Hematopoietic multipotent progenitor cell (in vitro differentiated cells): ENCODE measurements at regions not wholly inside any gene's neighbourhood (a gene's known extent, or its start where the extent isn't known, plus 50 kb on each side); places are given as distances from the start of the nearest gene placed in this dataset.

Experiments used
- DNase-seq, 3 donors: peaks; one replicate each; pipeline ENCODE4 v3.0.0-alpha.2; 2011 to 2015; ENCODE audit warnings: low read depth in 2 of 3, low spot score in 2 of 3

- DNase-seq = no peak
Measured at GRCh38 chr12:53803194-53803593, 51.4 kb upstream of the CISTR start.

- DNase-seq = no peak
Measured at GRCh38 chr12:53803703-53804102, 51.9 kb upstream of the CISTR start.

GRCh38 chr12:53804429-53804828 lies 52.6 kb upstream of the CISTR start:
- DNase-seq = no peak

- no peak for DNase-seq
Measured at GRCh38 chr12:53805067-53805466, 53.3 kb upstream of the CISTR start.

GRCh38 chr12:53805791-53806190 lies 54.0 kb upstream of the CISTR start:
- DNase-seq = no peak

- DNase-seq = no peak
Measured at GRCh38 chr12:53806721-53807120, 54.9 kb upstream of the CISTR start.

GRCh38 chr12:53807322-53807860 lies 55.6 kb upstream of the CISTR start:
- DNase-seq = no peak

- DNase-seq = no peak
Measured at GRCh38 chr12:53808023-53808705, 56.4 kb upstream of the CISTR start.

GRCh38 chr12:53809005-53809404 lies 57.2 kb upstream of the CISTR start:
- peak in 1 of 3 donors; percentile 10 for DNase-seq

- no peak for DNase-seq
Measured at GRCh38 chr12:53810950-53811349, 59.2 kb upstream of the CISTR start.

- no peak for DNase-seq
Measured at GRCh38 chr12:53811606-53812005, 59.8 kb upstream of the CISTR start.

GRCh38 chr12:53816360-53817020 lies 64.7 kb upstream of the CISTR start:
- DNase-seq = no peak

GRCh38 chr12:53817021-53817389 lies 65.2 kb upstream of the CISTR start:
- DNase-seq = no peak

GRCh38 chr12:53820514-53821306 lies 68.9 kb upstream of the CISTR start:
- DNase-seq = no peak

GRCh38 chr12:53824001-53824712 lies 72.4 kb upstream of the CISTR start:
- no peak for DNase-seq

- no peak for DNase-seq
Measured at GRCh38 chr12:53825246-53826081, 73.7 kb upstream of the CISTR start.

- no peak for DNase-seq
Measured at GRCh38 chr12:53827306-53827705, 75.5 kb upstream of the CISTR start.

- DNase-seq = no peak
Measured at GRCh38 chr12:53828598-53828997, 76.8 kb upstream of the CISTR start.

GRCh38 chr12:53829130-53829819 lies 77.5 kb upstream of the CISTR start:
- DNase-seq = no peak
